ENCODE measurements at regions not wholly inside any gene's neighbourhood (a gene's known extent, or its start where the extent isn't known, plus 50 kb on each side); places are given as distances from the start of the nearest gene placed in this dataset.

GRCh38 chr3:95044101-95044500, 981.2 kb downstream of the NSUN3 start:
- DNase-seq: no peak

GRCh38 chr3:95048564-95048963, 985.7 kb downstream of the NSUN3 start:
- no peak for DNase-seq

- no peak for DNase-seq
These were observed 987.0 kb downstream of the NSUN3 start for GRCh38 chr3:95049841-95050240.

GRCh38 chr3:95055288-95055687, 992.4 kb downstream of the NSUN3 start:
- DNase-seq: no peak

GRCh38 chr3:95082191-95082590, 1019.3 kb downstream of the NSUN3 start:
- DNase-seq: no peak

- no peak for DNase-seq
These were observed 1021.9 kb downstream of the NSUN3 start for GRCh38 chr3:95084738-95085137.

- DNase-seq: no peak
These were observed 1025.6 kb downstream of the NSUN3 start for GRCh38 chr3:95088464-95088863.

- DNase-seq: no peak
These were observed 1034.6 kb downstream of the NSUN3 start for GRCh38 chr3:95097493-95097892.

- no peak for DNase-seq
These were observed 1058.1 kb downstream of the NSUN3 start for GRCh38 chr3:95120921-95121320.

- DNase-seq: no peak
These were observed 1060.2 kb downstream of the NSUN3 start for GRCh38 chr3:95123104-95123503.

GRCh38 chr3:95134693-95135413, 1072.0 kb downstream of the NSUN3 start:
- DNase-seq: no peak

- DNase-seq: no peak
These were observed 1085.2 kb downstream of the NSUN3 start for GRCh38 chr3:95148107-95148506.

- no peak for DNase-seq
These were observed 1088.7 kb downstream of the NSUN3 start for GRCh38 chr3:95151590-95151989.

- no peak for DNase-seq
These were observed 1091.9 kb downstream of the NSUN3 start for GRCh38 chr3:95154766-95155165.

- DNase-seq: no peak
These were observed 1099.9 kb downstream of the NSUN3 start for GRCh38 chr3:95162794-95163193.

- no peak for DNase-seq
These were observed 1104.9 kb downstream of the NSUN3 start for GRCh38 chr3:95167748-95168147.

- DNase-seq: no peak
These were observed 1105.7 kb downstream of the NSUN3 start for GRCh38 chr3:95168526-95168925.

- DNase-seq: no peak
These were observed 1109.5 kb downstream of the NSUN3 start for GRCh38 chr3:95172164-95172943.

- no peak for DNase-seq
These were observed 1114.2 kb downstream of the NSUN3 start for GRCh38 chr3:95177096-95177495.

- no peak for DNase-seq
These were observed 1121.2 kb downstream of the NSUN3 start for GRCh38 chr3:95184038-95184437.

- DNase-seq: no peak
These were observed 1126.5 kb downstream of the NSUN3 start for GRCh38 chr3:95189348-95189747.

- no peak for DNase-seq
These were observed 1134.8 kb downstream of the NSUN3 start for GRCh38 chr3:95197661-95198060.

GRCh38 chr3:95200384-95200783, 1137.5 kb downstream of the NSUN3 start:
- DNase-seq: no peak

GRCh38 chr3:95210878-95211277, 1148.0 kb downstream of the NSUN3 start:
- DNase-seq: no peak

- DNase-seq: no peak
These were observed 1149.3 kb downstream of the NSUN3 start for GRCh38 chr3:95212117-95212516.

All from SIG-M5 (cell line).